Panc1 (cell line): ENCODE measurements at regions not wholly inside any gene's neighbourhood (a gene's known extent, or its start where the extent isn't known, plus 50 kb on each side); places are given as distances from the start of the nearest gene placed in this dataset.
"Not testable (repeated sequence)": the region's sequence is repeated elsewhere in the genome, so short reads cannot be mapped to it uniquely, and the experiment has no call there.

ENCODE experiments used
- ATAC-seq: fragments of 200-7000 bp; cut with Tn5 transposase; 2 replicates; pipeline ENCODE4 v1.9.1; 2020; ENCODE audit warnings: mild to moderate bottlenecking, moderate library complexity
- BruUV-seq: library from RNA; stranded (reverse); fragments of 400-500 nt; replicated peaks from 2 replicates; lab custom pipeline; 2021; lab: Mats Ljungman, UMichigan
- CTCF ChIA-PET: fragments of 300-600 bp; sonication (Branson Sonifier 250); formaldehyde crosslinking; loops from one replicate; lab custom pipeline; 2022; ENCODE audit warnings: antibody characterized with exemption; lab: Charles Lee
- POLR2A ChIA-PET: fragments of 300-600 bp; sonication (Branson Sonifier 250); formaldehyde crosslinking; loops from one replicate; lab custom pipeline; 2022; ENCODE audit warnings: antibody characterized with exemption; lab: Charles Lee
- DNase-seq: peaks from one replicate; pipeline ENCODE4 v3.0.0-alpha.2; 2010; ENCODE audit warnings: low read depth, low spot score
- H3K27ac ChIP-seq: 2 replicates; pipeline ENCODE4 v1.5.1; 2011; ENCODE audit warnings: mild to moderate bottlenecking, low read length, inconsistent platforms
- H3K27me3 ChIP-seq: fragments of 200-500 bp; sonication (Bioruptor generic); 2 replicates; pipeline ENCODE4 v1.6.0; 2014; ENCODE audit warnings: low read length, inconsistent platforms; ENCODE audit not compliant: control insufficient read depth, insufficient read depth
- H3K36me3 ChIP-seq: fragments of 200-500 bp; sonication (Bioruptor generic); 2 replicates; pipeline ENCODE4 v1.5.1; 2014; ENCODE audit warnings: inconsistent platforms, mild to moderate bottlenecking, low read length, moderate library complexity; ENCODE audit not compliant: control insufficient read depth, insufficient read depth
- H3K4me1 ChIP-seq: 2 replicates; pipeline ENCODE4 v1.5.1; 2011; ENCODE audit warnings: inconsistent platforms, mild to moderate bottlenecking, low read length, moderate library complexity; ENCODE audit not compliant: control insufficient read depth, insufficient read depth
- H3K4me3 ChIP-seq, 2 experiments: 2 replicates each; pipeline ENCODE4 v1.5.1; 2011 to 2012; ENCODE audit warnings: low read depth in 2 of 2, low read length in 2 of 2, mild to moderate bottlenecking in 2 of 2, inconsistent platforms in 1 of 2, moderate library complexity in 1 of 2
- H3K9me3 ChIP-seq: fragments of 200-500 bp; sonication (Bioruptor generic); 2 replicates; pipeline ENCODE4 v1.5.1; 2014; ENCODE audit warnings: low read depth, mild to moderate bottlenecking, inconsistent platforms, low read length, moderate library complexity; ENCODE audit not compliant: control insufficient read depth, insufficient read depth
- CTCF ChIP-seq: fragments of 450-650 bp; IDR thresholded peaks from 2 replicates; pipeline ENCODE4 v1.5.1; 2017; ENCODE audit warnings: mild to moderate bottlenecking
- POLR2AphosphoS5 ChIP-seq: IDR thresholded peaks from 2 replicates; pipeline ENCODE4 v1.6.1; 2012; ENCODE audit warnings: mild to moderate bottlenecking, low read depth, low read length, moderate library complexity
- SIN3A ChIP-seq: IDR thresholded peaks from 2 replicates; pipeline ENCODE4 v1.6.1; 2012; ENCODE audit warnings: low read depth, mild to moderate bottlenecking, low read length, moderate library complexity, borderline replicate concordance; ENCODE audit not compliant: insufficient read depth
- TCF7L2 ChIP-seq: IDR thresholded peaks from 2 replicates; pipeline ENCODE4 v1.6.1; 2011; ENCODE audit warnings: mild to moderate bottlenecking, low read depth, low read length, inconsistent platforms
- in situ Hi-C: cut with HindIII; loops from 2 replicates; pipeline ENCODE4 v1.10.0; 2016; ENCODE audit warnings: low sequenced_read_pairs, low pct_unique_long_range_greater_than_20kb
- intact Hi-C: fragments of 100-400 bp; cut with micrococcal nuclease; formaldehyde crosslinking; loops from one replicate; pipeline ENCODE4 v1.10.0; 2022; ENCODE audit not compliant: unreplicated experiment
- TF ChIP-seq, protein P1 (sequence below), 2 experiments: IDR thresholded peaks; 2 replicates each; pipeline ENCODE4 v1.6.1; 2011 to 2012; ENCODE audit warnings: low read depth in 2 of 2, control low read depth in 1 of 2, low read length in 1 of 2, mild to moderate bottlenecking in 1 of 2, moderate library complexity in 1 of 2; ENCODE audit not compliant: insufficient read depth in 1 of 2

DNA sequence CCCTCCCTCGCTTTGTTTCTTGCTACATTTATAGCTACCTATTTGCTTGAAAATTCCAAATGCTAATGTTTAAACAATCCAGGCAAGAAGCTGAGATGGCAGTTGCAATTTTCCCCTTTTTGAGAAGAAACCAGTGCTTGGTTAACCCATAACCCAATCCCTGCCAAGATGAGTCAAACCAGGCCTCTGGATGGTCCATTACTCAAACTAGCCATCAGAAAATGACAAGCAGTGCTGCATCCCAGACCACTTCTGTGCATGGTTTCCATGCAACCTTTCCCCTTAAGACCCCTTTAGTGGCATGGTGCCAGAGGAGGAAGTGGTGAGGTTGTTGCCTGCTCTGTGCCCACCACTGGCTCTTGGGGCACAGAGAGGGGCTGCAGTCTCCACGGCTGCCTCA, 131.2 kb upstream of the RMP24 start:
- no peak for ATAC-seq

GRCh38 chr18:35842536-35842935, 129.9 kb upstream of the RMP24 start:
- Histone ChIP-seq H3K27me3 (no peaks in the 10 kb centered on the region), H3K9me3 (no peaks in the 10 kb centered on the region), H3K36me3 (no peaks in the 10 kb centered on the region), H3K27ac (no peak overlapping the region), H3K4me3 (no peak overlapping the region), H3K4me1 (no peaks in the 10 kb centered on the region)
- ATAC-seq (no peak), DNase-seq (no peak)
- intact Hi-C loops = no loop called here
- in situ Hi-C loops = no loop called here
- BruUV-seq = no TSS peak
- no peak for TF ChIP-seq TCF7L2
- no peak for TF ChIP-seq SIN3A
- TF ChIP-seq CTCF = no peak
- TF ChIP-seq, protein P1, sequence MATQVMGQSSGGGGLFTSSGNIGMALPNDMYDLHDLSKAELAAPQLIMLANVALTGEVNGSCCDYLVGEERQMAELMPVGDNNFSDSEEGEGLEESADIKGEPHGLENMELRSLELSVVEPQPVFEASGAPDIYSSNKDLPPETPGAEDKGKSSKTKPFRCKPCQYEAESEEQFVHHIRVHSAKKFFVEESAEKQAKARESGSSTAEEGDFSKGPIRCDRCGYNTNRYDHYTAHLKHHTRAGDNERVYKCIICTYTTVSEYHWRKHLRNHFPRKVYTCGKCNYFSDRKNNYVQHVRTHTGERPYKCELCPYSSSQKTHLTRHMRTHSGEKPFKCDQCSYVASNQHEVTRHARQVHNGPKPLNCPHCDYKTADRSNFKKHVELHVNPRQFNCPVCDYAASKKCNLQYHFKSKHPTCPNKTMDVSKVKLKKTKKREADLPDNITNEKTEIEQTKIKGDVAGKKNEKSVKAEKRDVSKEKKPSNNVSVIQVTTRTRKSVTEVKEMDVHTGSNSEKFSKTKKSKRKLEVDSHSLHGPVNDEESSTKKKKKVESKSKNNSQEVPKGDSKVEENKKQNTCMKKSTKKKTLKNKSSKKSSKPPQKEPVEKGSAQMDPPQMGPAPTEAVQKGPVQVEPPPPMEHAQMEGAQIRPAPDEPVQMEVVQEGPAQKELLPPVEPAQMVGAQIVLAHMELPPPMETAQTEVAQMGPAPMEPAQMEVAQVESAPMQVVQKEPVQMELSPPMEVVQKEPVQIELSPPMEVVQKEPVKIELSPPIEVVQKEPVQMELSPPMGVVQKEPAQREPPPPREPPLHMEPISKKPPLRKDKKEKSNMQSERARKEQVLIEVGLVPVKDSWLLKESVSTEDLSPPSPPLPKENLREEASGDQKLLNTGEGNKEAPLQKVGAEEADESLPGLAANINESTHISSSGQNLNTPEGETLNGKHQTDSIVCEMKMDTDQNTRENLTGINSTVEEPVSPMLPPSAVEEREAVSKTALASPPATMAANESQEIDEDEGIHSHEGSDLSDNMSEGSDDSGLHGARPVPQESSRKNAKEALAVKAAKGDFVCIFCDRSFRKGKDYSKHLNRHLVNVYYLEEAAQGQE (IDR thresholded peaks at IDR 0.05; ENCODE audit: insufficient read depth in 1 of 2, low read depth in 2 of 2, low read length in 1 of 2) = no peak
- TF ChIP-seq POLR2AphosphoS5 = no peak
- ChIA-PET CTCF (no interaction called here), POLR2A (interaction anchor here (0.5 kb wide), 1 partner anchor 610 kb away, joined by 6 read pairs; no protein-coding TSS in a partner anchor)

More for the DNA sequence above, 131.2 kb upstream of the RMP24 start:
- H3K9me3 ChIP-seq = no peaks in the 10 kb centered on the region
- no peak overlapping the region for H3K4me3 ChIP-seq
- BruUV-seq = no TSS peak
- in situ Hi-C loops = no loop called here
- intact Hi-C loops = no loop called here
- ChIA-PET POLR2A (no interaction called here), CTCF (no interaction called here)
- no peaks in the 10 kb centered on the region for H3K4me1 ChIP-seq
- TF ChIP-seq, protein P1 (IDR thresholded peaks at IDR 0.05; ENCODE audit: insufficient read depth in 1 of 2, low read depth in 2 of 2, low read length in 1 of 2) = no peak
- TF ChIP-seq POLR2AphosphoS5 (no peak), SIN3A (no peak), TCF7L2 (no peak), CTCF (no peak)
- no peak overlapping the region for H3K27ac ChIP-seq
- no peak for DNase-seq
- H3K27me3 ChIP-seq = no peaks in the 10 kb centered on the region
- no peaks in the 10 kb centered on the region for H3K36me3 ChIP-seq

- CTCF ChIA-PET, ATAC-seq, in situ Hi-C loops, H3K36me3 ChIP-seq, BruUV-seq, DNase-seq, H3K27me3 ChIP-seq, H3K4me1 ChIP-seq, intact Hi-C loops, H3K4me3 ChIP-seq, H3K27ac ChIP-seq, POLR2A ChIA-PET, H3K9me3 ChIP-seq: not testable (repeated sequence)
These were observed 124.2 kb upstream of the RMP24 start for GRCh38 chr18:35848321-35848720.

DNA sequence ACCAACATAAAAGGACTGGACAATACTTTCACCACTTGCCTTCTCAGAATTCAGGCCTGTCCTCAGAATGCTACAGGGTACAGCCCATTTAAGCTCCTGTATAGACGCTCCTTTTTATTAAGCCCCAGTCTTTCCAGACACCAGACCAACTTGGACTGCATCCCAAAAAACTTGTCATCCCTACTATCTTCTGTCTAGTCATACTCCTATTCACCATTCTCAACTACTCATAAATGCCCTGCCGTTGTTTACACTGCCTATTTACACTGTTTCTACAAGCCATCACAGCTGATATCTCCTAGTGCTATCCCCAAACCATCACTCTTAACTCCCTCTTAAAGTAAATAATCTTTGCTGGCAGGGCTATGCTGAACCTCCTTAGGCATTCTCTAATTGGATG, 123.2 kb upstream of the RMP24 start:
- ATAC-seq, H3K9me3 ChIP-seq, intact Hi-C loops, in situ Hi-C loops, H3K4me3 ChIP-seq, H3K27me3 ChIP-seq, H3K36me3 ChIP-seq, H3K27ac ChIP-seq, BruUV-seq, H3K4me1 ChIP-seq, CTCF ChIA-PET, DNase-seq, POLR2A ChIA-PET: not testable (repeated sequence)
